AG08395 (cell line): ENCODE measurements at regions not wholly inside any gene's neighbourhood (a gene's known extent, or its start where the extent isn't known, plus 50 kb on each side); places are given as distances from the start of the nearest gene placed in this dataset.
"Not testable (repeated sequence)": the region's sequence is repeated elsewhere in the genome, so short reads cannot be mapped to it uniquely, and the experiment has no call there.

Experiments
- DNase-seq: peaks from one replicate; pipeline ENCODE4 v3.0.0; 2012; ENCODE audit warnings: mixed read lengths, low spot score

- no peak for DNase-seq
Measured at GRCh38 chr5:23451156-23451555, 56.3 kb upstream of the PRDM9 start.

GRCh38 chr5:23450187-23450586, 57.2 kb upstream of the PRDM9 start:
- DNase-seq, result no peak

GRCh38 chr5:23448627-23449026, 58.8 kb upstream of the PRDM9 start:
- DNase-seq, result no peak

GRCh38 chr5:23446424-23446823, 61.0 kb upstream of the PRDM9 start:
- peak; percentile 5 for DNase-seq

- no peak for DNase-seq
Measured at GRCh38 chr5:23445573-23445972, 61.8 kb upstream of the PRDM9 start.

DNA sequence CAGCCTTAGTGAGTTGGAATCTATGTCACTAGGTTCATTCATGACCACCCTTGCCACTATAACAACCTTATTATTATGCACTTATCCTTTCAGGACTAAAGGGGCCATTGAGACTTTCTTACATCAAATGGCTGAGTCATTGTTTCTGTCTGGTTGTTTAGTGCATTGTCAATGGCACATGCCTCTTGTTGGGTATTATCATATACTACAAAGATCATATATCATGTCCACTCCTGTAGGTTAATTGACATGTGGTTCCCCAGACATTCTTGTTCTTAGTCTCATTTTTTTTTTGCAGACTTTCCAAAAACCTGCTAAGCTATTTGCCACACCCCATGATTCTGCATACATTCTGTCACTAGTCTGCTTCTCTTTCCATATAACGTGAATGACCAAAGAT, 66.7 kb upstream of the PRDM9 start:
- DNase-seq, result no peak

GRCh38 chr5:23437011-23437410, 70.4 kb upstream of the PRDM9 start:
- DNase-seq, result no peak

DNA sequence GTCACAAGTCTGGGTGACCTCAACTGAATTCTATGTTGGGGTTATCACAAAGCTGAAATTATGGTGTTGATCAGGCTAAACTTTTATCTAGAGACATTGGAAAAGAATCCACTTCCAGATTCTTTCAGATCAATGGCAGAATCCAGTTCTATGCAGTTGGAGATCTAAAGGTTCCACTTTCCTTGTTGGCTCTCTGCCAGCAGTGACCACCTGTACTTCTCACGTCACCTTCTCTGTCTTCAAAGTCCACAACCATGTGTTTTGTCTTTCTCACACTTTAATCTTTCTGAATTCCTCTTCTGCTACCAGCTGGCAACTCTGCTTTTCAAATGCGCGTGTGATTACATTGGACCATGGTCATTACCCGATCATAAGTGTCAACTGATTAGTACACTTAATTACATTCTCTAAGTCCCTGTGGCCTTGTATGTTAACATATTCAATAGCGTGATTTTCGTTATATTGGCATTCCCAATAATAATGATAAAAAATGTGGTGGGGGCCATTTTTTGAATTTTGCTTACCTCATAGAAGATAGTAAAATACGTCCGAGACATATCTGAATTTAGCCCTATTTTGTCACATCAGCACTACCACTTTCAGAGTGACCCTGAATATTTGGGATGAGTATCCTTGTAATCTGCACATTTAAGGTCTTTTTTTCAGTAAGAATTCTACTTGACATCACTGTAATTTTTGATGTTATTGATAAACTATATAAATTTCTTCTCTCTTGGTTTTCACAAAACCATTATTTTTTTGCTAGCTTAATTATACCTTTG, 73.7 kb upstream of the PRDM9 start:
- DNase-seq, result no peak

GRCh38 chr5:23428705-23429104, 78.7 kb upstream of the PRDM9 start:
- DNase-seq, result no peak

DNA sequence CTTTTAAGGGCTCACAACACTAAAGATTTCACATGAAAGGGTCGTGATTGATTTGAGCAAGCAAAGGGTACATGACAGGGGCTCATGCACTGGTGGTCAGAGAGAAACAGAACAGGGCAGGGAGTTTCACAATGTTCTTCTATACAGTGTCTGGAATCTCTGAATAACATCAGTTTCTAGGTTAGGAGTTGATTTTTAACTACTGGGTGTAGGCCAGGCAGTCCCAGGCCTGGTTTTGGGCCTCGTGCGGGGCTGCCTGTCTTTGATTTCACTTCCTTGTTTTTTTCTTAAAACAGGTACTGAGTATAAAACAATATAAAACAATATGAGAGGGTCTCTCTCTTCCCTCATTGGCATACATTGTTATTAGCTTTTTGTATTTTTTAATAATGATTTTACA, 87.2 kb upstream of the PRDM9 start:
- not testable (repeated sequence) for DNase-seq

GRCh38 chr5:23419115-23419514, 88.3 kb upstream of the PRDM9 start:
- DNase-seq, result no peak

GRCh38 chr5:23412515-23412914, 94.9 kb upstream of the PRDM9 start:
- DNase-seq, result no peak

GRCh38 chr5:23411994-23412393, 95.4 kb upstream of the PRDM9 start:
- no peak for DNase-seq

DNA sequence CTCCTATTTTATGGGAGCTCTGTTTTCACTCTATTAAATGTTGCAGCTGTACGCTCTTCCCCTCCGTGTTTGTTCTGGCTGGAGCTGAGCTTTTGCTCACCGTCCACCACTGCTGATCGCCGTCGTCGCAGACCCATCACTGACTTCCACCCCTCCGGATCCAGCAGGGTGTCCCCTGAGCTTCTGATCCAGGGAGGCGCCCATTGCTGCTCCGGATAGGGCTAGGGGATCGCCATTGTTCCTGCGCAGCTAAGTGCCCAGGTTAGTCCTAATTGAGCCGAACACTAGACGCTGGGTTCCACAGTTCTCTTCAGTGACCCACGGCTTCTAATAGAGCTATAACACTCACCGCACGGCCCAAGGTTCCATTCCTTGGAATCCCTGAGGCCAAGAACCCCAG, 96.2 kb upstream of the PRDM9 start:
- no peak for DNase-seq

DNA sequence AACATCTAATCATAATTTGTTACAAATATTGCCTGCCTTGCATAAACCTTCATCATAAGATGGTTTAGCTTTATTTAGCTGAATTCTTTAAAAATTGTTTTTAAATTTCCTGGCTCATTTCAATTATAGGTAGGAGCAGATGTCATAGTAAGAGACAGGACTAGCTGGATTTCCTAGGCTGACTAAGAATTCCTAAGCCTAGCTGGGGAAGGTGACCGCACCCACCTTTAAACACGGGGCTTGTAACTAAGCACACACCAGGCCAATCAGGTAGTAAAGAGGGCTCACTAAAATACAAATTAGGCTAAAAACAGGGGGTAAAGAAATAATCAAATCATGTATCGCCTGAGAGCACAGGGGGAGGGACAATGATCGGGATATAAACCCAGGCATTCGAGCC, 96.6 kb upstream of the PRDM9 start:
- DNase-seq, result not testable (repeated sequence)

DNA sequence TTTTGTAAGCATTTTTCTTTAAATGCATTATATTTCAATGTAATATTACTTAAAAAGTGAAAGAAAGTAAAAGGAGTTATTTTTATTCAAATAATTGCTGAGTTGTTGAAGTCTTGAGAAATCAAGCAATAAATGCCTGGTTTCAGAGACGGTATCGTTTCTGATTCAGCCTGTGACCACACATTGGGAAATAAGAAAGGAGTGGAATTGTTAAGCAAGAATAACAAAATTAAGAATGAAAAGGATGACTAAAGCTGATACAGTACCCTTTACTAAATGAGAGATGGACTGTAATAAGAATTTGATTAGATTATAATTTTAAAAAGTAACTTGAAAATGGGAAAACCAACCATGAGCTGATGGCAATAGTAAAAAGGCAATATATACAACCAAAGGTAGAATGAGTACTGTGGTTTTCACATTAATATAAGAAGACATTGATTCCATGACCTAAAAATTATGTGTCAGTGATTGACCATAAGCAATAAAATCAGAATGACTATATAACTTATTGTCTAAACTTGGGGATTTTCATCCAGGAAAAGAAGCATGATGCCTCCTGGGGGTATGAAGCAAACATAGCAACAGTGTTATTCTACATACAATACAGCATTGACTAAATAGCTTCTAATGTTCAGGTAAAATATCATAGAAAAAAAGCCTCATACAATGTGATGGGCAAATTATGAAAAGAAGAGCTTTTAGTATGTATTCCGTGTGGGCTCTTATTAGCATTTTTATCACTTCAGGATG, 101.9 kb upstream of the PRDM9 start:
- DNase-seq, result no peak

DNA sequence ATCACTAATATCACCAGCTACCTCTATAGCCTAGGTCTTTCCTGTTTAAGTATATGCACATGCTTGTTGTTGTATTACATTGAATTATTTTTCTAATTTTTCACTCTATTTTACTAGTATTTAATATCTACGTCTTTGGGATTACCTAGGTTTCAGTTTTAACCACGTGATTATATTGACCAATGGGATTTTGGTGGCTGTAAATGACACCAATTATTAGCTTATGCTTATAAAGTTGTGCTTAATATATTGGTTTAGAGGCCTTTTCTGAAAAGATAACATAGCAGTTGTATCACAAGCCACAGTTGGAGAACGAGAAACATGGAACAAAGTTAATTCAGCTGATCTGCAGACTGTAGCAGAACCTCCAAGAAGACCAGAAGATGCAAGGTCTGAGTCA, 104.8 kb upstream of the PRDM9 start:
- no peak for DNase-seq

DNA sequence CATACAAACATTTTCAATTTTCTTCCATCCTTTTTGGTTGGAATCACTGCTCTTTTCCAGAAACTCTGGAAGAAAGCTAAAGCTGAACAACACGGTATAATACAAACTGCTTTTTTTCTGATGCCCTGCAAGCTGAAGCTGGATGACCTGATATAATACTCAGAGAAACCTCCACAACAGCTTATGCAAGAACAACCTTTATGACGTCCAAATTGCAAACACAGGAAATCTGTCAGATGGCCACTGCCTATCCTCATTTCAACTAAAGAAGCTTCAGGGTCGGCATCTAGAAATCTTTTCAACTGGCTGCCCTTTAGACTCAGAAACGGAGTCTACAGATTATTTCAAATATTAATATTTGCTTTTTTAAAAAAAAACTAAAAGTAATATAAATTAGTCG, 106.5 kb upstream of the PRDM9 start:
- no peak for DNase-seq

DNA sequence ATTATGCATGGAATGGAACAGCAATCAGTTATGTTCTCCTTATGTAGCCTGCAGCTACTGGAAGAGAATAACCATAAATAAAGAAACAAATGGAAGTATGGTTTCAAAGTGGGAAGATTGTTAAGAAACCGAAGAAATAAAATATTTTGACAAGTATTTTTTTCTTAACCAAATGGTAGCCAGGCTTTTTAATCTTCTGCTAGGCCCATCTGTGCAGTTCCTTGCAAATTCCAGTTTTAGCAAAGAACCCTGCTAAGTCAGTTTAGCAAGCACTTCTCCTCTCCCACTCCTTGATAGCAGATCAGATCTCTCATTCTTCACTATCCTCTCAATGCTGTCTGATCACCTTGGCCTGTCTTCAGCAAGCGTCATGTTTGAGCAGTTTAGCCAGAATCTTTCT, 111.1 kb upstream of the PRDM9 start:
- no peak for DNase-seq

- no peak for DNase-seq
Measured at GRCh38 chr5:23389291-23390101, 117.9 kb upstream of the PRDM9 start.

- no peak for DNase-seq
Measured at GRCh38 chr5:23385036-23385435, 122.4 kb upstream of the PRDM9 start.

GRCh38 chr5:23372177-23372576, 135.2 kb upstream of the PRDM9 start:
- no peak for DNase-seq

- DNase-seq, result no peak
Measured at GRCh38 chr5:23368393-23368792, 139.0 kb upstream of the PRDM9 start.
